Glutamatergic neuron (in vitro differentiated cells): ENCODE measurements at regions not wholly inside any gene's neighbourhood (a gene's known extent, or its start where the extent isn't known, plus 50 kb on each side); places are given as distances from the start of the nearest gene placed in this dataset.

Experiments used
- DNase-seq: peaks from one replicate; pipeline ENCODE4 v3.0.0; 2022
- H3K27ac Mint-ChIP-seq: one replicate; pipeline ENCODE4 v1.8.0; 2020; ENCODE audit warnings: mild to moderate bottlenecking, mixed read lengths, inconsistent platforms; ENCODE audit not compliant: unreplicated experiment
- H3K27me3 Mint-ChIP-seq: one replicate; pipeline ENCODE4 v1.8.0; 2020; ENCODE audit warnings: mild to moderate bottlenecking, moderate library complexity, mixed read lengths, inconsistent platforms; ENCODE audit not compliant: unreplicated experiment
- H3K36me3 Mint-ChIP-seq: one replicate; pipeline ENCODE4 v1.8.0; 2020; ENCODE audit warnings: mild to moderate bottlenecking, mixed read lengths, inconsistent platforms; ENCODE audit not compliant: unreplicated experiment
- H3K4me1 Mint-ChIP-seq: one replicate; pipeline ENCODE4 v1.8.0; 2020; ENCODE audit warnings: mild to moderate bottlenecking, low read depth, mixed read lengths, inconsistent platforms; ENCODE audit not compliant: unreplicated experiment
- H3K4me3 Mint-ChIP-seq: one replicate; pipeline ENCODE4 v1.8.0; 2020; ENCODE audit warnings: mild to moderate bottlenecking, mixed read lengths, inconsistent platforms; ENCODE audit not compliant: unreplicated experiment
- H3K9me3 Mint-ChIP-seq: one replicate; pipeline ENCODE4 v1.8.0; 2020; ENCODE audit warnings: mild to moderate bottlenecking, moderate library complexity, mixed read lengths, inconsistent platforms; ENCODE audit not compliant: unreplicated experiment
- CTCF ChIP-seq: fragments of 200-600 bp; sonication (generic); IDR thresholded peaks from one replicate; pipeline ENCODE4 v1.5.0; 2021; ENCODE audit not compliant: partially characterized antibody, unreplicated experiment

DNA sequence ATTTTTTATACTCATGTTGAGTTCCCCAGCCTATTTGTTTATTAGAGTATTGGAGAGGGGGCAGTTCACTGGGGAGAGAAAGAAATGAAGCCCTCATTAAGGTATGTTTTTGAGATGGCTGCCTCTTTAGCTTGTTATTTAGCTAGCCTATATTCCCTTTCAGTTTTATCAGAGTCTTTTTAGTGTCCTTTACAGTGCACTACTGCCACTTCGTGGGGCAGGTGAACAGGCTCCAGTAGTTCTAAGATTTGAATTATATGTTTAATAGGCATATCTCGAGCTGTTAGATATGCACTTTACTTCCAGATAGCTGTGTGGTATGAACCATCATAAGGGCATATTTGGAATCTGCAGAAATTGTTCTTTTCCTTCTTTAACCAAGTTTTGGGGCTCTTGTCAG lies 482.2 kb downstream of the KDM5D start:
- no peak for TF ChIP-seq CTCF
- Mint-ChIP-seq H3K9me3 (no peaks in the 10 kb centered on the region), H3K27ac (no peak overlapping the region), H3K4me3 (no peak overlapping the region), H3K27me3 (no peaks in the 10 kb centered on the region), H3K4me1 (no peaks in the 10 kb centered on the region), H3K36me3 (no peaks in the 10 kb centered on the region)
- DNase-seq: no peak

- H3K36me3 Mint-ChIP-seq: no peaks in the 10 kb centered on the region
- H3K27me3 Mint-ChIP-seq: no peaks in the 10 kb centered on the region
- TF ChIP-seq CTCF: no peak
- no peaks in the 10 kb centered on the region for H3K9me3 Mint-ChIP-seq
- DNase-seq: no peak
- H3K4me1 Mint-ChIP-seq: no peaks in the 10 kb centered on the region
- H3K4me3 Mint-ChIP-seq: no peak overlapping the region
- H3K27ac Mint-ChIP-seq: no peak overlapping the region
Observed at GRCh38 chrY:19232276-19232994, 458.9 kb upstream of the HSFY2 start.

DNA sequence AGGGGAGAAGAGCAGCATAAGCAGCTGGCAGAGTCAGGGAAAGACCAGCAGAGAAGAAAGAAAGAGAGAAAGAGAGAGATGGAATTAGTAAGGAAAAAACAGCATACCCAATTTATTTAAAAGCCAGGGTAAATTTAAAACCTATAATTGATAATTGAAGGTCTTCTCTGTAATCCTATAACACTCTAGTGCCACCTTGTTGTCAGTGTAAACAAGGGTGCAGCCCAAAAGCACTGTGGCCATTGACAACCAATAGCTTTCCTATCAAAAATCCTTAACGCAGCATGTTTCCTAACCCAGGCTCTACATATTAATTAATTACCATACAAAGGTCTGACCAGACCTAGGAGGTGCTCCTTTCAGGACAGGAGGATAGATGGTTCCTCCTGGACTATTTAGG lies 447.2 kb upstream of the HSFY2 start:
- no peak overlapping the region for H3K4me3 Mint-ChIP-seq
- no peak for DNase-seq
- no peak overlapping the region for H3K27ac Mint-ChIP-seq
- no peaks in the 10 kb centered on the region for H3K9me3 Mint-ChIP-seq
- TF ChIP-seq CTCF: no peak
- H3K36me3 Mint-ChIP-seq: no peaks in the 10 kb centered on the region
- no peaks in the 10 kb centered on the region for H3K27me3 Mint-ChIP-seq
- H3K4me1 Mint-ChIP-seq: no peaks in the 10 kb centered on the region

GRCh38 chrY:19208915-19209314 lies 435.4 kb upstream of the HSFY2 start:
- DNase-seq: no peak
- H3K27me3 Mint-ChIP-seq: no peaks in the 10 kb centered on the region
- no peak overlapping the region for H3K27ac Mint-ChIP-seq
- TF ChIP-seq CTCF: no peak
- no peaks in the 10 kb centered on the region for H3K9me3 Mint-ChIP-seq
- H3K36me3 Mint-ChIP-seq: no peaks in the 10 kb centered on the region
- no peaks in the 10 kb centered on the region for H3K4me1 Mint-ChIP-seq
- H3K4me3 Mint-ChIP-seq: no peak overlapping the region

DNA sequence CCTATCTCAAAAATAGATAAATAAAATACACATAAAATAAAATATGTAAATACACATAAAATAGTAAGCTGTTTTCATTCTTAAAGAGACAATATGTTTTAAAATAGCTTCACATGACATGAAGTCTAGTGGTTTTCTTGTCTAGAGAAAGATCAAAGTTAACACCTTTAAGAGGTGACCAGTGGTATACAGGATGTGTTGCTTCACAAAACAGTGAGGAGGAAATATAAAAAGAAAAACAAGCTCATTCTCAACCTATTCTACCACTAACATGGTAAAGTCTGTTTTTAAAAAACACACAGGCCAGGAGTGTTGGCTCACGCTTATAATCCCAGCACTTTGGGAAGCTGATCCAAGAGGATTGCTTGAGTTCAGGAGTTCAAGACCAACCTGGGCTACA lies 433.5 kb upstream of the HSFY2 start:
- no peak for TF ChIP-seq CTCF
- peaks cover 2% of the 10 kb centered on the region for H3K9me3 Mint-ChIP-seq
- no peaks in the 10 kb centered on the region for H3K4me1 Mint-ChIP-seq
- no peaks in the 10 kb centered on the region for H3K36me3 Mint-ChIP-seq
- H3K27me3 Mint-ChIP-seq: peaks cover 1% of the 10 kb centered on the region
- no peak for DNase-seq
- H3K27ac Mint-ChIP-seq: no peak overlapping the region
- no peak overlapping the region for H3K4me3 Mint-ChIP-seq
